ENCODE measurements at regions not wholly inside any gene's neighbourhood (a gene's known extent, or its start where the extent isn't known, plus 50 kb on each side); places are given as distances from the start of the nearest gene placed in this dataset.

- TF ChIP-seq CTCF (IDR thresholded peaks at IDR 0.05) (no peak), POLR2A (IDR thresholded peaks at IDR 0.05) (no peak)
These were observed 410.9 kb upstream of the PRR16 start for GRCh38 chr5:120052916-120053828.
